ENCODE measurements at regions not wholly inside any gene's neighbourhood (a gene's known extent, or its start where the extent isn't known, plus 50 kb on each side); places are given as distances from the start of the nearest gene placed in this dataset.
"Not testable (repeated sequence)": the region's sequence is repeated elsewhere in the genome, so short reads cannot be mapped to it uniquely, and the experiment has no call there.

DNA sequence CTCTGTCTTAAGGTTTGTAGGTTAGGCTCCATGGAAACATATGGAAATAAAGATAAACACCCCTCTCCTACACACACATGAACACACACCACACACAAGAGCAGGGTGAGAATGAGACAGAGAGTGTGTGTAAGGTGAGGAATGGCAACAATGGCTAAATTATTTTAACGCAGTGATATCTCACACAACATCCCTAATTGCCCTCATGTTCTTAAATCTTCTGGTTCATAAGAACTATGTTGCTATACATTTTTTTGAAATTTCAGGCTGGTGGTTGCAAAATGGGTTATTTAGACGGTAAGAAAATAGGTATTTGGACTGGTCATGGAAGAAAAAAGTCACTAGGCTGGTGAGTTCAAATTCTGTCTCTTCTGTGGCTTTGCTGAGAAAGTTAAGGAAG is 316.7 kb upstream of the ESRRG start:
- no peak for DNase-seq (ENCODE audit: low spot score)

- DNase-seq (ENCODE audit: low spot score), result not testable (repeated sequence)
Observed at GRCh38 chr1:217039139-217039538, 315.9 kb upstream of the ESRRG start.

- DNase-seq (ENCODE audit: low spot score), result no peak
Observed at GRCh38 chr1:217036757-217037156, 313.5 kb upstream of the ESRRG start.

GRCh38 chr1:217032715-217033367 is 309.6 kb upstream of the ESRRG start:
- DNase-seq (ENCODE audit: low spot score), result no peak

DNA sequence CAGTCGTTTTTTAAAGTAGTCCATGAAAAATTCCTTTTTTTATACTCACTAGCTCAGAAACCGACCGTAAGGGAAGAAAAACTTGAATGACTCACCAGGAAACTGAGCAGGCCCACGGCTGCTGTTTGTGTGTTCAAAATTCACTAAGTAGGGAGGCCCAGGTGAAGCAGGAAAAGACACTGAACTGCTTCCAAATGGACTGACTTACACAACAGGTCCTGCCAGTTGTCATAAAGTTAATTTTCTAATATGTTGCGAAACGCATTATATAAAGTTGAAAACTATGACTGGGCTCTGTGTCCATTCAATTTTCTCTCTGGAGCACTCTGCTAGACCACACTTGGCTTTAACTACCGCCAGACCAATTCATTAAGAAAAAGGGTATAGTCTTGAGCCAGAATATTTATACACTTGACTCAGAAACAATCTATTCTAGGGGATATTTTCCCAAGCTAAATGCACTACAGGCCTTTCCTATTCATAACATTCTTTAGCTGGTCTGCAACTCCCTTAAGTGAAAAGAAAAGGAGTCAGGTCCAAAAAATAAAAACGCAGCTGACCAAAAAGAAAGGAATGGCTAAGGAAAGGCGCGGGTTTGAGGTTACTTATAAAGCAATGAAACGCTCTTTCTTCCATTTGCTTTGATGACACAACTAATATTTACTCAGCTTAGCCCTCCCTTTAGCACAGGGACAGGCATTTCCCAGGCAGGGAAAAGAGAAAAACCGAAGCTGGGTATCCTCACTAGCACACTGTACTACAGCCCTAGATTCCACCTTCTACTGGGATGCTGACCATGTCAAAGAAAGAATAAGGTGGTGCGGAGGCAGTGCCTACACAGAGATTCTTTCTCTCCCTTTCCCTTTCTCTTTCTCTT is 306.3 kb upstream of the ESRRG start:
- DNase-seq (ENCODE audit: low spot score), result peak; percentile 34

GRCh38 chr1:217027403-217028080 is 304.3 kb upstream of the ESRRG start:
- DNase-seq (ENCODE audit: low spot score), result no peak

DNA sequence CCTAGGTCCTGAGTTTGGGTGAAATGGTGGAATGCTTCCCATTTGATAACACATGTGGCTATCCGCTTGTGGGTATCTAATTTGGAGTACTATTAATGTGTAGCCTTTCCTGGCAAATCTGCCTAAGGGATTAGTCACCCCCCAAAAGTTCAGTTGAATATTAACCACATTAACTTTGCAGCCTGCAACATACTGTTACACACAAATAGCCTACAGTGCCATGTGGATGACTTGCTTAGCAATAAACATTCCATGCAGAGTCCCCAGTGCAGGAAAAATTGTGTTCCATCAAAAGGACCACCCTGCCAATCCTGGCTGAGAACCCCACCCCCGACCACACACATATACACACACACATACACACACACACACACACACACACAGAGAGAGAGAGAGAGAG is 303.3 kb upstream of the ESRRG start:
- DNase-seq (ENCODE audit: low spot score), result no peak

DNA sequence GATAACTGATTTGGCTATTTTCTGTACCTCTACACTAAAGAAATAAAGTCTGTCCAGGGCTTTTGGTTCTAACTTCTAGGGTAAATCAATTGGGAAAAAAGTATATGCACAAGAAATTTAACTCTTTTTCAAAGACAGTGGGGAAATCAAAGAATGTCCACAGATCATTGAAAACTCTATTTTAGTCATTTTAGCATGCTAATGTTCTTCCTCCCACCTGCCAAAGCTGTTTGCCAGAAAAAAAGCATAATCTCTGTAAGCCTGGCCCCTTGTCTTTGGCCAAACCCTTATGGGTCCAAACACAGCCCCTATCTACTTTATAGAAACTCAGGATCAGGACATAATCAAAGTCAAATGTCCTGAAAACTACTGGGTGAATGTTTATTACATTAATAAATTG is 302.2 kb upstream of the ESRRG start:
- no peak for DNase-seq (ENCODE audit: low spot score)

DNA sequence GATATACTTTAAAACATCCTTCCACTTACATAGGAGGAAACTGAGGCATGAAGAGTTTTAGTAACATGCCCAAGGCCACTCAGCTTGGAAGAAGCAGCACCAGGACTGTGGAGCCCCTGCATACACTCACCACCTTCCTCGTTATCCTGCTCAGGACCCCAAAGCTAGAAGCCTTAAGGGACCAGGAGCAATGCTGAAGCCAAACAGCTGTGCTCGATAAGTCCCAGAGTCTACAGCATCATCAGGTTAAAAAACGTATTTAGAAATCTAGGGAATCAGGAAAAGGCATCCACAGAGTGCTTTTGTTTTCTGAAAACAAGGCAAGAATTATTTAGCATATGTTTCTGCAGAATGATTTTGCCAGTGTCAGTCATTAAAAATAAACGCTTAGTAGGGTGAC is 301.7 kb upstream of the ESRRG start:
- DNase-seq (ENCODE audit: low spot score), result no peak

DNA sequence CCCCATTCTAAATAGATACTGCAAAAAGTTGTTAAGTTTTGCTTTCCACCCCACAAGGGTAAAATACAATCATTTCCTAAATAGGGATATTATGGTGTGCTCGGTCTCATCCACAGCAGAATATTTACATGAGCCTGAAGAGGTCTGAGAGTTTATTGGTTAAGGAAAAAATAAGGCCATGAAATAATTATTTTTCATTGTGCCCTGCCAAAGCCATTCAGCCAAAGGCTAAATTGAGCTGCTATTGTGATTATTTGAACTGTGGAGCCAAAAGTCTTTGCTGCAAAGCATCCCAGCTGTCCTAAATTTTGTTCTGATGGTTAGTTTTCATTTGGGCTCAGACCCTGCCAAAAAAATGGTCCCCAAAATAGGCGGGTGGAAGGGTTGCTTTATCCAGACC is 298.7 kb upstream of the ESRRG start:
- no peak for DNase-seq (ENCODE audit: low spot score)

- no peak for DNase-seq (ENCODE audit: low spot score)
Observed at GRCh38 chr1:217021400-217021799, 298.2 kb upstream of the ESRRG start.

GRCh38 chr1:217019475-217019874 is 296.2 kb upstream of the ESRRG start:
- no peak for DNase-seq (ENCODE audit: low spot score)

DNA sequence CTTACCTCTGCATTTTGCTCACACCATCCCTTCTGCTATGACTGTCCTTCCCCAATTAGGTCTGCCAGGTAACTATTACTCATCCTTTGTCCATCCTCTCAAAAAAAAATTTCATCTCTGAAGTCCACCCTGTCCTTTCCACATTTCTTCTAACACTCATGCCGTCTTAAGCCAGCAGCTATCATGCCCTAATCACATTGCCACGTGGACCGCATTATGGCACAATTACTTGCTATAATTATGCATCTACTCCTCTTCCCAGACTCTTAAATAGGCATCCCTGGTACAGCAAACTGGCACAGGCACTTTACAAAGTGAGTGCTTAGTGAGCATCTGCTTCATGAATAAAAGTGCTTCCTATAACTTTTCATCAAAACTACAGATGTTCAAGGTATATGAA is 295.4 kb upstream of the ESRRG start:
- no peak for DNase-seq (ENCODE audit: low spot score)

GRCh38 chr1:217017165-217017564 is 293.9 kb upstream of the ESRRG start:
- no peak for DNase-seq (ENCODE audit: low spot score)

DNA sequence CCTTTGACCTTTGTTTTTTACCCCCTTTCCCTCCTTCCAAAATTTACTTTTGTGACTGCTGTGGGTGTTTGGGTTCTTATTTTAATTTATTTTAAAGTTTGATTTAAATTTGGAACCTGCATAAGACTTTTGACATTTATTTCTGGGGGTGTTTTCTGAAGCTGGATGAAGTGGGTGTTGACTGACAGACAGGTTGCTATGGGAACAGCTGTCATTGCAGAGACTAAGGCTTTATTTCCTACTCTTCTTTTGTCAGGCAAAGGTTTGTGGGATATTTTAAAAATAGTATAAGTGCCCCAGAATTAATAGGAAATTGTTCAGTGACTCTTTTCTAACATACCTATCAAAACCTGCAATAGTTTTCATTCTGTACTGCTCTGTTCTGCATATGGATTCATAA is 290.8 kb upstream of the ESRRG start:
- no peak for DNase-seq (ENCODE audit: low spot score)

- DNase-seq (ENCODE audit: low spot score), result no peak
Observed at GRCh38 chr1:217012659-217013058, 289.4 kb upstream of the ESRRG start.

GRCh38 chr1:217011097-217011496 is 287.9 kb upstream of the ESRRG start:
- DNase-seq (ENCODE audit: low spot score), result no peak

DNA sequence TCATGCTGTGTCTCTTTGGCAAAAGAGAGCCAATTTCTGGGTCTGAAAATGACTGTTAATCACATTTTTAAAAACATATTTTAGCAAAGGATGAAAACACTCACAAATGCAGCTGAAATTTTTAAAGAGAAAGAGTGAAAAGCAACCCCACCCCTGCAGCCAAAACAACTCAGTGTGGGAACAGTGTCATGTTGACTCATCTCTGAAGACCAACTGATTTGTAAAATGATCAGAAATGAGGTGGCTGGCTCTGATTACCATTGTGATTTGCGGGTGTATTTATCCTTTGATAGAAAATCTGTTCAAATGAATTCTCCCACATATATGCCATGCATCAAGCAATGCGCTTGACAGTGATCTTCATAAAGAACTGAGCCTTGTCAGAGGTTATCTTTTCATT is 287.0 kb upstream of the ESRRG start:
- no peak for DNase-seq (ENCODE audit: low spot score)

GRCh38 chr1:217009376-217009775 is 286.1 kb upstream of the ESRRG start:
- no peak for DNase-seq (ENCODE audit: low spot score)

- DNase-seq (ENCODE audit: low spot score), result no peak
Observed at GRCh38 chr1:217004776-217005436, 281.7 kb upstream of the ESRRG start.

DNA sequence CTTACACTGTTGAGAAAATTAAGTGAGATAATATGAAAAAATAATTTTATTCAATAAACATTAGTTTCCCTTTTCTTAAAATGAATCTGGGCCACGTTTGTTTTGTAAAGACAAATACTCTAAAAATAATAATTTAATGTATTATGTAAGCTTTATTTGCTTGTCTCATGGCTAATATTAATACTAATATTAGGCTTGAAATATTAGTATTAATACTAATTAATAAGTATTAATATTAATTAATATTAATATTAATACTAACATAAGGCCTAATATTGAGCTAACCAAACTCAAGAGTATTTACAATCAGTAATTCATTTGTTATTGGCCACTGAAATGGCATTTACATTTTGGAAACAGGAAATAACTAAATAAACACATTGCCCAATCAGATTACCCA is 280.1 kb upstream of the ESRRG start:
- no peak for DNase-seq (ENCODE audit: low spot score)

- DNase-seq (ENCODE audit: low spot score), result no peak
Observed at GRCh38 chr1:216997831-216998230, 274.6 kb upstream of the ESRRG start.

DNA sequence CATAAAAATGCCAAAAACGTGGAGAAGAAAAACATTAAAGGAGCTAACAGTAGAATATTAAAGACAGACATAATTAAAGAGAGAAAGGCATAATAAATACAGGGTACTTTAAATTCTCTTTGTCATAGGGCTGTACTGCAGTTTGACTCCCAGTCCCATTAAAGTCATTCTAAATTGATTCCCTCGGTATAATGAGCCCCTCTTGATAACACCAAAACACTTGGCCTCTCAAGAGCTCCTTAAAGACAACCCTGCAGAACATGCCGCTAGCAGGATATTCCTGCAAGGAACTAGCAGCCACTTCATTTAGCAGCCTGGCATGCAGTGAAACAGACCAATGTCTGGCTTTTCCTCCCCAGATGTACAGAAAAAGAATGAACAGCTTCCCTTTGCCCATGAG is 273.8 kb upstream of the ESRRG start:
- no peak for DNase-seq (ENCODE audit: low spot score)
